Thoracic aorta (tissue), 2 donors: ENCODE measurements at regions not wholly inside any gene's neighbourhood (a gene's known extent, or its start where the extent isn't known, plus 50 kb on each side); places are given as distances from the start of the nearest gene placed in this dataset.

Source experiments
- ATAC-seq: fragments of 150-250 bp; one replicate; pipeline ENCODE4 v1.8.0; 2017; ENCODE audit warnings: low read depth; ENCODE audit not compliant: insufficient number of reproducible peaks, low FRiP score
- DNase-seq: peaks from one replicate; pipeline ENCODE4 v3.0.0-alpha.2; 2020; ENCODE audit warnings: low spot score
- H3K27ac ChIP-seq, 2 donors: fragments of 200-600 bp; sonication (generic); 1 replicate in 1 of 2; 2 replicates in 1 of 2; pipeline ENCODE4 v1.5.1; 2016; ENCODE audit warnings: mild to moderate bottlenecking in 2 of 2, moderate library complexity in 2 of 2
- H3K27me3 ChIP-seq: fragments of 200-600 bp; sonication (generic); replicated peaks from 2 replicates; pipeline ENCODE4 v1.6.0; 2016; ENCODE audit warnings: mild to moderate bottlenecking; ENCODE audit not compliant: insufficient read depth
- H3K36me3 ChIP-seq: fragments of 200-600 bp; sonication (generic); one replicate; pipeline ENCODE4 v1.5.1; 2016
- H3K4me1 ChIP-seq, 2 donors: fragments of 200-600 bp; sonication (generic); 1 replicate in 1 of 2; 2 replicates in 1 of 2; pipeline versions ENCODE4 v1.5.1 to v1.6.0; 2016; ENCODE audit warnings: low read depth in 2 of 2, mild to moderate bottlenecking in 1 of 2; ENCODE audit not compliant: control insufficient read depth in 1 of 2
- H3K4me3 ChIP-seq: fragments of 200-600 bp; sonication (generic); 2 replicates; pipeline ENCODE4 v1.5.1; 2016; ENCODE audit warnings: mild to moderate bottlenecking
- H3K9me3 ChIP-seq: fragments of 200-600 bp; sonication (generic); 2 replicates; pipeline ENCODE4 v1.5.1; 2016
- TF ChIP-seq, protein P1 (sequence below): fragments of 200-600 bp; sonication (generic); IDR thresholded peaks from one replicate; pipeline ENCODE4 v1.5.1; 2019; ENCODE audit warnings: antibody characterized with exemption

DNA sequence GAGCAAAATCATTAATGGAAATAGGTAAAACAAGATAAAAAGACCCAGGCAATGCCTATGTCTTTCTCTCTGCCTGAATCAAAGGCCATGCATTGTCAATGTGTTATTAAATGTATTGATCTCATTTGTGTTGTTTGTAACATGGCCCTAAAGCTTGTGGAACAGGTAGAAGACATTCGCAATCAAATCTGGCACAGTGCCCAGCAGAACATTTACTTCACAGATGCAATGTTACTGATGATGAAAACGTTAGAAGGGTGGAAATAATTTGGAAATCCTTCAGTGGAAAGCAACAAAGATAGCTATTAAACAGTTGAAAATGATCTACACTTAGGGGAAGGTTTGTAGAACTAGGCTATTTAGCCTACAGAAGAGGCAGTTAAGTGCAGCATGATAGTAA lies 368.2 kb downstream of the EPHA4 start:
- ATAC-seq (no peak), DNase-seq (no peak)
- Histone ChIP-seq H3K36me3 (no peaks in the 10 kb centered on the region), H3K27ac (no peak overlapping the region), H3K9me3 (no peaks in the 10 kb centered on the region), H3K4me3 (no peak overlapping the region), H3K4me1 (no peaks in the 10 kb centered on the region), H3K27me3 (no peaks in the 10 kb centered on the region)
- TF ChIP-seq, protein P1, sequence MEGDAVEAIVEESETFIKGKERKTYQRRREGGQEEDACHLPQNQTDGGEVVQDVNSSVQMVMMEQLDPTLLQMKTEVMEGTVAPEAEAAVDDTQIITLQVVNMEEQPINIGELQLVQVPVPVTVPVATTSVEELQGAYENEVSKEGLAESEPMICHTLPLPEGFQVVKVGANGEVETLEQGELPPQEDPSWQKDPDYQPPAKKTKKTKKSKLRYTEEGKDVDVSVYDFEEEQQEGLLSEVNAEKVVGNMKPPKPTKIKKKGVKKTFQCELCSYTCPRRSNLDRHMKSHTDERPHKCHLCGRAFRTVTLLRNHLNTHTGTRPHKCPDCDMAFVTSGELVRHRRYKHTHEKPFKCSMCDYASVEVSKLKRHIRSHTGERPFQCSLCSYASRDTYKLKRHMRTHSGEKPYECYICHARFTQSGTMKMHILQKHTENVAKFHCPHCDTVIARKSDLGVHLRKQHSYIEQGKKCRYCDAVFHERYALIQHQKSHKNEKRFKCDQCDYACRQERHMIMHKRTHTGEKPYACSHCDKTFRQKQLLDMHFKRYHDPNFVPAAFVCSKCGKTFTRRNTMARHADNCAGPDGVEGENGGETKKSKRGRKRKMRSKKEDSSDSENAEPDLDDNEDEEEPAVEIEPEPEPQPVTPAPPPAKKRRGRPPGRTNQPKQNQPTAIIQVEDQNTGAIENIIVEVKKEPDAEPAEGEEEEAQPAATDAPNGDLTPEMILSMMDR = no peak

DNA sequence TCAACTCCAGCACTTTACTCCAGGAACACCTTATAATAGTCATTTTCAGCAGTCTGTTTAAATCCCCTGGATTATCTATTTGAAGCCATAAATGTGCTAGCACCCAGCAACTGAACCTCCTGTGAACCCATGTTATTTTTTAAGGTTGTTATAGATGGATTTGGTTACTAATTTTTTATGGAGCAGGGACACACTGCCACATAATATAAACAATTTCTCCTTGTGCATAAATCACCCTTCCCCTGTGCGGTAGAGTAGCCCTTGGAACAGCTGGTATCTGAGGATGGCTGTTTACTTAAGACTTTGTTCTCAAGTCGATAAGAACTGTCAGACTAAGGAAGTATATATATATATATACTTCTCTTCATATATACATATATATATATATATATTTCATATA lies 367.4 kb downstream of the EPHA4 start:
- Histone ChIP-seq H3K27ac (no peak overlapping the region), H3K36me3 (no peaks in the 10 kb centered on the region), H3K27me3 (no peaks in the 10 kb centered on the region), H3K4me3 (no peak overlapping the region), H3K9me3 (no peaks in the 10 kb centered on the region), H3K4me1 (no peaks in the 10 kb centered on the region)
- TF ChIP-seq, protein P1 = no peak
- ATAC-seq = no peak
- no peak for DNase-seq

DNA sequence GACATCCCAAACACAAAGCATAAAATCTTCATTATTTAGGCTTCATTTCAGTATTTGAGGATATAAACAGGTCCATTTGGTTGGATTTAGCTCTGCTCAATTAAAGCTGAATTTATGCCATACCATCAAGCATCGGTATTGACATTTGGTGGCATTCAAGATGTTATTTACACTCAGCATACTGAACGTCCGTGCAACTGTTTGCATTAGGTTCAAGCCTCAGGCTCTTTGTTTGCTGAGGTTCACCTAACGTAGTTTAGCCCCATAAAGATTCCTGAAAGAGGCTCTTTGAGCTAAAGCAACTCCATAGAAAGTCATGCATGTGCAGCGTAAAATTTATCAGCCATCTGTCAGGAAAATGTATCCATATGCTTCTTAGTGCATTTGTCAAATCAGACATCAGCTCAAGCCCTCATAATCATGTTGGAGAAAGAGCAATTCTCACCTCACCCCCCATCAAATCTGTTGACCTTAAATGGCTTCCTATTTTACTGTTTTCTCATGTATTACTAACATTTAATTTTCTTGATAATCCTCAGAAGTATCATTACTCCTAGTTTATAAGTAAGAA lies 366.9 kb downstream of the EPHA4 start:
- ATAC-seq (no peak), DNase-seq (no peak)
- no peak overlapping the region for H3K4me3 ChIP-seq
- H3K4me1 ChIP-seq = no peaks in the 10 kb centered on the region
- no peaks in the 10 kb centered on the region for H3K27me3 ChIP-seq
- H3K9me3 ChIP-seq = no peaks in the 10 kb centered on the region
- no peak overlapping the region for H3K27ac ChIP-seq
- H3K36me3 ChIP-seq = no peaks in the 10 kb centered on the region
- TF ChIP-seq, protein P1 = no peak

DNA sequence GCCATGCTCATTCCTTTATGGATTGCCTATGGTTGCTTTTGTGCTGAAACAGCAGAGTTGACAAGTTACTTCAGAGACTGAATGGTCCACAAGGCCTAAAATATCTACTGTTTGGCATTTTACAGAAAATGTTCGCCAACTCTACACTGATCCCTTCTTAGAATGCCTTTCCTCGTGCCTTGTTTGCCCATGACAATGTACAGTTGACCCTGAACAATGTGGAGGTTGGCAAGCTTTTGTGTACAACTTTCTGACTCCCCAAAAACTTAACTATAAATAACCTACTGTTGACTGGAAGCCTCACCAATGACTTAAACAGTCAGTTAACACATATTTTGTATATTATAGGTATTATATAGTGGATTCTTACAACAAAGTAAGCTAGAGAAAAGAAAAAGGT lies 361.4 kb downstream of the EPHA4 start:
- no peak for DNase-seq
- Histone ChIP-seq H3K27ac (no peak overlapping the region), H3K4me3 (no peak overlapping the region), H3K4me1 (no peaks in the 10 kb centered on the region), H3K9me3 (no peaks in the 10 kb centered on the region), H3K27me3 (no peaks in the 10 kb centered on the region), H3K36me3 (no peaks in the 10 kb centered on the region)
- TF ChIP-seq, protein P1 = no peak
- no peak for ATAC-seq

DNA sequence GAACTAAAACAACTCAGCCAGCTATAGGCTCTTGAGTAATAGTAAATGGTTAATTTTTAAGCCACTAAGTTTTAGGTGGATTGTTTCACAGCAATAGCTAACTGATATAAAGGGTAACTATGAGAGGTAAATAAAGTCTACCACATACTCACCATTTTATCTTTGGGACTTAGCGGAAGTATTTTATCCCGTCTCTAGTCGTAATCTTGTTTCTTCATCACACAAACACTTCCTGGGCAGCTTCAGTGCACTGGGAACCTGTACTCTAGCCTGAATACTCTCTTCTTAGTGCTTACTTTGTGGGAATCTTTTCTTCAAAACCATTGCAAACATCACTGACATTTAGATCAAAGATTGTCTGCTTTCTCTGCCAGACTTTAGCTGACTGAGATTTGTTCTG lies 360.5 kb downstream of the EPHA4 start:
- Histone ChIP-seq H3K36me3 (no peaks in the 10 kb centered on the region), H3K9me3 (no peaks in the 10 kb centered on the region), H3K4me1 (no peaks in the 10 kb centered on the region), H3K27ac (no peak overlapping the region), H3K27me3 (no peaks in the 10 kb centered on the region), H3K4me3 (no peak overlapping the region)
- TF ChIP-seq, protein P1 = no peak
- no peak for ATAC-seq
- no peak for DNase-seq
